K562 (cell line): ENCODE measurements at regions not wholly inside any gene's neighbourhood (a gene's known extent, or its start where the extent isn't known, plus 50 kb on each side); places are given as distances from the start of the nearest gene placed in this dataset.

ENCODE experiments used
- ETS2 ChIP-seq: IDR thresholded peaks from 2 replicates; pipeline ENCODE4 v1.6.1; 2016; ENCODE audit warnings: borderline replicate concordance, missing genetic modification characterization, mild to moderate bottlenecking, moderate library complexity, missing compliant biosample characterization; ENCODE audit not compliant: poor library complexity, severe bottlenecking
- ETV6 ChIP-seq, 3 experiments: fragments of 150-350 bp in 1 of 3; sonication (generic) in 1 of 3; formaldehyde crosslinking in 1 of 3; IDR thresholded peaks; 2 replicates each; pipeline versions ENCODE4 v1.6.1 to v1.8.0; 2014 to 2022; ENCODE audit warnings: borderline replicate concordance in 2 of 3, low read depth in 2 of 3, antibody characterized with exemption in 1 of 3, low read length in 1 of 3, mild to moderate bottlenecking in 1 of 3, missing genetic modification reagents in 1 of 3
- RNF2 ChIP-seq: sonication (generic); IDR thresholded peaks from 2 replicates; pipeline ENCODE4 v1.6.1; 2016
- SREBF2 ChIP-seq: sonication (generic); formaldehyde crosslinking; IDR thresholded peaks from 2 replicates; pipeline ENCODE4 v1.4.0; 2020; ENCODE audit warnings: mild to moderate bottlenecking, missing genetic modification reagents
- ZNF24 ChIP-seq: fragments of 450-650 bp; IDR thresholded peaks from 2 replicates; pipeline ENCODE4 v1.6.1; 2016

DNA sequence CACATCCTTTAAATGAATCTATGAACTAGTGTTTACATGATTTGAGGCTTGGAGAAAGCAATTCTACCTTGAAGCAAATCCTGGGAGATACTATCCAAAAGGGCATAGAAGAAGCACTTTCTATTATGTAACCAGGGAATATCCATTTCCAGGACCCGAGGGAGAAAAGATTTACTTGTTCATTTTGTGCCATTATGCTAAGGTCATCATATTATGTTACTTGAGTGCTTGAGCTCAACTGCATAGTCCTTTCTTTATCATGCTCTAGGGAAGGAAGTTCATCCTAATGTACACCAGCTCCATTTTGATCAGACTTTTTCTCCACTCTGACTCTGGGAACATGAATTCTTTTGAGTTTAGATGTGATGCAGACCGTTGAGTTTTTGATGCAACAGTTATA, 188.6 kb upstream of the SNX7 start:
- TF ChIP-seq RNF2, result no peak
- TF ChIP-seq ETS2, result no peak
- no peak for TF ChIP-seq ZNF24
- no peak for TF ChIP-seq ETV6 (IDR thresholded peaks at IDR 0.05; ENCODE audit: borderline replicate concordance in 1 of 2, low read depth in 2 of 2, low read length in 1 of 2)
- TF ChIP-seq ETV6 (CRISPR knock-in tag; IDR thresholded peaks at IDR 0.05; ENCODE audit: borderline replicate concordance), result no peak
- TF ChIP-seq SREBF2 (CRISPR knock-in tag), result no peak
